ENCODE measurements at regions not wholly inside any gene's neighbourhood (a gene's known extent, or its start where the extent isn't known, plus 50 kb on each side); places are given as distances from the start of the nearest gene placed in this dataset.

DNA sequence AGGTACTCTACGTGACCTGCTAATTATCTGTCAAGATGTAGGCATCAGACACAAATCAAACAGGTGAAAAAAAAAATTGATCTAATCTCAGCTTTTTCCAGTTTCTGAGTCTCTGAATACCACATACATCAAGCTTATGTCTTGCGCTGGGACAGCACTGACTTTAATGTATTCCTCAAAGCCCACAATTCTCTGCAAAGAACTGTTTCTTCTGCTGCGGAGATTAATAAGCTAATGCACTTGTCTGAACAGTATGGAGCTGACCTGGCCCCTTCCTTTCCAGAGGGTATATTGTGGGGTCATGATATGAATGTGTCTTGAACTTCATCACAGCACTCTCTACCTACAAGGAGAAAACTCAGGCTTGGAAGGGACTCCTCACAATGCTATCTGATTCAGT is 87.8 kb downstream of the FOXB1 start:
- TF ChIP-seq, protein P1, sequence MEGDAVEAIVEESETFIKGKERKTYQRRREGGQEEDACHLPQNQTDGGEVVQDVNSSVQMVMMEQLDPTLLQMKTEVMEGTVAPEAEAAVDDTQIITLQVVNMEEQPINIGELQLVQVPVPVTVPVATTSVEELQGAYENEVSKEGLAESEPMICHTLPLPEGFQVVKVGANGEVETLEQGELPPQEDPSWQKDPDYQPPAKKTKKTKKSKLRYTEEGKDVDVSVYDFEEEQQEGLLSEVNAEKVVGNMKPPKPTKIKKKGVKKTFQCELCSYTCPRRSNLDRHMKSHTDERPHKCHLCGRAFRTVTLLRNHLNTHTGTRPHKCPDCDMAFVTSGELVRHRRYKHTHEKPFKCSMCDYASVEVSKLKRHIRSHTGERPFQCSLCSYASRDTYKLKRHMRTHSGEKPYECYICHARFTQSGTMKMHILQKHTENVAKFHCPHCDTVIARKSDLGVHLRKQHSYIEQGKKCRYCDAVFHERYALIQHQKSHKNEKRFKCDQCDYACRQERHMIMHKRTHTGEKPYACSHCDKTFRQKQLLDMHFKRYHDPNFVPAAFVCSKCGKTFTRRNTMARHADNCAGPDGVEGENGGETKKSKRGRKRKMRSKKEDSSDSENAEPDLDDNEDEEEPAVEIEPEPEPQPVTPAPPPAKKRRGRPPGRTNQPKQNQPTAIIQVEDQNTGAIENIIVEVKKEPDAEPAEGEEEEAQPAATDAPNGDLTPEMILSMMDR (IDR thresholded peaks at IDR 0.05; ENCODE audit: low read length, missing control alignments), result no peak
- H3K4me3 ChIP-seq (replicated peaks; ENCODE audit: low read depth, low read length), result no peak overlapping the region
- no peak for DNase-seq (ENCODE audit: low read depth)

DNA sequence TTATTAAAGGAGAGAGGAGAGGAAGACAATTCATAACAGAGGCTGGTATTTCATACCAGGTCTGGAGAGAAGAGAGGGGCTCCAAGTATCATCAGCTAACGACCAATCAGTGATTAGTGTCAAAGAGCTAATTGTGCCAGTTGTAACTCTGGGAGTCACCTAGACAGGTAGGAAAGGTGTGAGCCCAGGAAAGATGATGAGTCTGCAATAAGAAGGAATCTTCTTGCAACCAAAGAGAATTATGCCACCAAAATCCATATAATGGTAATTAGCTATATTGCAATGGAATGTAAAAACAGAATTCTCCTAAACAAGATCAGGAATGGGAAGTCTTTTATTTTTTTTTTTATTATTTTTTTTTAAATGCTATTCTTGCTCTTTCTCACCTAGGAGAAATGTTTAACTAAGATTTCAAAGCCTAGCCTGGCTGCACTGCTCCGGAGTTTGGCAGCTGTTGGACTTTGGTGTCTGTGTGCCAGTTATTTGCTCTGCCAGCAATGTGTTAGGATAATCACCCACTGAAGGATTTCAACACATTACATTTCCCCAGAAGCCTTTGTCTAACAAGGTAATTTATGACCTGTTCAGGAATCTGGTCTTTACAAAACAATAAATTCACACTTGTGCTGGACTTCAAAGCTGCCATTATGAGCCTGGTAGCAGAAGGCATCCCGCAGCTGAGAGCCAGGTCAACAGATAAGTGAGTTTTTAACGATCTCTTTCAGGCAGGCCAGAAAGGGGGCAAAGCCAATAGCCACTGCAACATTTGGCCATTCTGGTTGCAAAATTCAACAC is 89.4 kb downstream of the FOXB1 start:
- no peak overlapping the region for H3K4me3 ChIP-seq (replicated peaks; ENCODE audit: low read depth, low read length)
- no peak for DNase-seq (ENCODE audit: low read depth)
- TF ChIP-seq, protein P1 (IDR thresholded peaks at IDR 0.05; ENCODE audit: low read length, missing control alignments), result no peak

DNA sequence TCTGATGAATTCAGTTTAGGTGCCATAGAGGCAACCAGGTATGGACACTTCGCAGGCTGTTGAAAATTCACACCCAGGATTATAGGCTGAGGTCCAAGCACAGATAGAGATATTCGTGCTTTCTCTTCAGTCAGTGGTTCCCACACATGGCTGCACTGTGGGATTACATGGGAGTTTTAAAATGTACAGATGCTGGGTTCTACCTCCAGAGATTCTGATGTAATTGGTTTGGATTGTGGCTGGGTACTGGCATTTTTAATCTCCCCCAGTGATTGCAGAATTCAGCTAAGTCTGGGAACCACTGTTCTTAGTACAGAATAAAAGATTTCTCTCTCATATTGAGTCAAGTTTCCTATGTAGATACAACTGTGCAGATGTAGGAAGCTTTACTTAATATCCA is 91.6 kb downstream of the FOXB1 start:
- peak; percentile 69 for DNase-seq (ENCODE audit: low read depth)
- no peak overlapping the region for H3K4me3 ChIP-seq (replicated peaks; ENCODE audit: low read depth, low read length)
- TF ChIP-seq, protein P1 (IDR thresholded peaks at IDR 0.05; ENCODE audit: low read length, missing control alignments), result no peak

DNA sequence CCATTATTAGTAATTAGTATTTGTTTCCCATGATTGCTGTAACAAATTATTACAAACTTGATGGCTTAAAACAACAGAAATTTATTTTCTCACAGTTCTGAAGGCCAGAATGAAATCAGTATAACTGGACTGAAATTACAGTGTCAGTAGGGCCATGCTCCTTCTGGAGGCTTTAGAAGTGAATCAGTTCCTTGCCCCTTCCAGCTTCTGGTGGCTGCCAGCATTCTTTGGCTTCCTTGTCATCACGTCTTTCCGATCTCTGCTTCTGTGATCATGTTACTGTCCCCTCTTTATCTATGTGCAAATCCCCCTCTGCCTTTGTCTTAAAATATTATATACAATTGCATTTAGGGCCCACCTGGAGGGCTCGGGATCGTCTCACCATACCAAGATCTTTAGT is 92.0 kb downstream of the FOXB1 start:
- TF ChIP-seq, protein P1 (IDR thresholded peaks at IDR 0.05; ENCODE audit: low read length, missing control alignments), result no peak
- H3K4me3 ChIP-seq (replicated peaks; ENCODE audit: low read depth, low read length), result no peak overlapping the region
- peak; percentile 51 for DNase-seq (ENCODE audit: low read depth)

DNA sequence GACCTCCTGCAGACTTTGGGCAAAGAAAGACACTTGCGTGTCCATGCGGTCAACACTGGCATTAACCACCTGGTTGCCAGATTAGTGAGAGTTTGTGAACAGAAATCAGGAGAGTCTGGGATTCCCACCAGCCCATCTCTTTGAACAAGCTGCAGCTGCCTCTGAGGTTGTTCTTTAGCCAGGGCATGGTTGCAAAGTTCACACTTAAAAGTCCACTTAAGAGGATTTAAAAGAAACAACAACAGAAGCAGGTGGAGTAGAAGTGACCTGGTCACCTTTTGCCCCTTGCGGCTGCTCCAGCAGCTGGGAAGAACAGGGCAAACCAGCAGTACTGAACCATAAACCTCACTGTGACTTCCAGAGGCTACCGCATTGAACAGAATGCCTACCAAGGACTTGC is 97.3 kb downstream of the FOXB1 start:
- H3K4me3 ChIP-seq (replicated peaks; ENCODE audit: low read depth, low read length), result no peak overlapping the region
- no peak for DNase-seq (ENCODE audit: low read depth)
- TF ChIP-seq, protein P1 (IDR thresholded peaks at IDR 0.05; ENCODE audit: low read length, missing control alignments), result no peak

DNA sequence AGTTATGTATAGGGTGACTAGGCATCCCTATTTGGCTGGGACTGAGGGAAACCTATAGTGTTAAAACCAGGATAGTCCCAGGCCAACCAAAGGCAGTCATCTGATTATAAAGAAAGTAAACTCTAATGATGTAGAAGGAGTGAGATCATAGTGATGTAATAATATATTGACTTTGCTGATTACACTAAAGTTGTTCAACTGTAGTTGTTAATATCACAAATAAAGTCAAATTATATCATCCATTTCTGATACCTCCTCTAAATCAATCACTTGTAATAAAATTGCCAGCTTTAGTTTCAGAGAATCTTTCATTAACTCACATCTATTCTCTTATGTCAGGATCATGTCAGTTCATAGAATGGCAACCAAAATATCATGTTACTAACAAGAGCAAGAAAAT is 98.6 kb downstream of the FOXB1 start:
- TF ChIP-seq, protein P1 (IDR thresholded peaks at IDR 0.05; ENCODE audit: low read length, missing control alignments), result no peak
- H3K4me3 ChIP-seq (replicated peaks; ENCODE audit: low read depth, low read length), result no peak overlapping the region
- no peak for DNase-seq (ENCODE audit: low read depth)

DNA sequence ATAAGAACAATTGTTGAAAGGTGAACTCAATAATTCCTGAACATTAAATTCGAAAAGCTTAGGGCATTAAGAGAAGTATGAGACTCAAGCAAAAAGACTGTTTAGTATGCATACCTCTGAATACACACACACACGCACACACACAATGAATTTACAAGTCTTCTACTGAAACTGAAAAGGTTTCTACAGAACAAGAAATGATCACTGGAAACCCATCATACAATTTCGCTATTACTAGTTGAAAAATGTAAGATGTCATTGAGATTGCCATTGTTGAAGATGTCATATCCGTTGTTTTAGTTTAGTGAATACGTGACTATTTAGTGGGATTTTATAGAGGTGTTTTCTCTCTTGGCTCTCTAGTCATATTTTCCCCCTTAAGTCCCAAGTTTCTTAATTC is 106.8 kb downstream of the FOXB1 start:
- TF ChIP-seq, protein P1 (IDR thresholded peaks at IDR 0.05; ENCODE audit: low read length, missing control alignments), result no peak
- H3K4me3 ChIP-seq (replicated peaks; ENCODE audit: low read depth, low read length), result no peak overlapping the region
- no peak for DNase-seq (ENCODE audit: low read depth)

Data from fibroblast of pulmonary artery (primary cell).